ENCODE measurements at regions not wholly inside any gene's neighbourhood (a gene's known extent, or its start where the extent isn't known, plus 50 kb on each side); places are given as distances from the start of the nearest gene placed in this dataset.

- TF ChIP-seq, protein P1, sequence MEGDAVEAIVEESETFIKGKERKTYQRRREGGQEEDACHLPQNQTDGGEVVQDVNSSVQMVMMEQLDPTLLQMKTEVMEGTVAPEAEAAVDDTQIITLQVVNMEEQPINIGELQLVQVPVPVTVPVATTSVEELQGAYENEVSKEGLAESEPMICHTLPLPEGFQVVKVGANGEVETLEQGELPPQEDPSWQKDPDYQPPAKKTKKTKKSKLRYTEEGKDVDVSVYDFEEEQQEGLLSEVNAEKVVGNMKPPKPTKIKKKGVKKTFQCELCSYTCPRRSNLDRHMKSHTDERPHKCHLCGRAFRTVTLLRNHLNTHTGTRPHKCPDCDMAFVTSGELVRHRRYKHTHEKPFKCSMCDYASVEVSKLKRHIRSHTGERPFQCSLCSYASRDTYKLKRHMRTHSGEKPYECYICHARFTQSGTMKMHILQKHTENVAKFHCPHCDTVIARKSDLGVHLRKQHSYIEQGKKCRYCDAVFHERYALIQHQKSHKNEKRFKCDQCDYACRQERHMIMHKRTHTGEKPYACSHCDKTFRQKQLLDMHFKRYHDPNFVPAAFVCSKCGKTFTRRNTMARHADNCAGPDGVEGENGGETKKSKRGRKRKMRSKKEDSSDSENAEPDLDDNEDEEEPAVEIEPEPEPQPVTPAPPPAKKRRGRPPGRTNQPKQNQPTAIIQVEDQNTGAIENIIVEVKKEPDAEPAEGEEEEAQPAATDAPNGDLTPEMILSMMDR (optimal IDR thresholded peaks at IDR 0.05 in 1 of 3, IDR thresholded peaks at IDR 0.05 in 1 of 3, conservative IDR thresholded peaks at IDR 0.05 in 1 of 3; ENCODE audit: extremely low read depth in 1 of 3, insufficient read depth in 2 of 3, low read length in 3 of 3): no peak
- no peak for TF ChIP-seq EZH2 (IDR thresholded peaks at IDR 0.05; ENCODE audit: low read length)
Observed at GRCh38 chr11:122341477-122341876, 225.5 kb upstream of the BLID start.
